GM18507 (cell line): ENCODE measurements at regions not wholly inside any gene's neighbourhood (a gene's known extent, or its start where the extent isn't known, plus 50 kb on each side); places are given as distances from the start of the nearest gene placed in this dataset.

Source experiments
- DNase-seq: peaks from one replicate; pipeline ENCODE4 v3.0.0; 2011; ENCODE audit warnings: low read depth; ENCODE audit not compliant: insufficient read length; ENCODE audit errors: extremely low spot score
- FAIRE-seq: peaks from 2 replicates; lab custom pipeline; 2011; peaks lifted over from hg19 to GRCh38; lab: Jason Lieb, UNC

DNA sequence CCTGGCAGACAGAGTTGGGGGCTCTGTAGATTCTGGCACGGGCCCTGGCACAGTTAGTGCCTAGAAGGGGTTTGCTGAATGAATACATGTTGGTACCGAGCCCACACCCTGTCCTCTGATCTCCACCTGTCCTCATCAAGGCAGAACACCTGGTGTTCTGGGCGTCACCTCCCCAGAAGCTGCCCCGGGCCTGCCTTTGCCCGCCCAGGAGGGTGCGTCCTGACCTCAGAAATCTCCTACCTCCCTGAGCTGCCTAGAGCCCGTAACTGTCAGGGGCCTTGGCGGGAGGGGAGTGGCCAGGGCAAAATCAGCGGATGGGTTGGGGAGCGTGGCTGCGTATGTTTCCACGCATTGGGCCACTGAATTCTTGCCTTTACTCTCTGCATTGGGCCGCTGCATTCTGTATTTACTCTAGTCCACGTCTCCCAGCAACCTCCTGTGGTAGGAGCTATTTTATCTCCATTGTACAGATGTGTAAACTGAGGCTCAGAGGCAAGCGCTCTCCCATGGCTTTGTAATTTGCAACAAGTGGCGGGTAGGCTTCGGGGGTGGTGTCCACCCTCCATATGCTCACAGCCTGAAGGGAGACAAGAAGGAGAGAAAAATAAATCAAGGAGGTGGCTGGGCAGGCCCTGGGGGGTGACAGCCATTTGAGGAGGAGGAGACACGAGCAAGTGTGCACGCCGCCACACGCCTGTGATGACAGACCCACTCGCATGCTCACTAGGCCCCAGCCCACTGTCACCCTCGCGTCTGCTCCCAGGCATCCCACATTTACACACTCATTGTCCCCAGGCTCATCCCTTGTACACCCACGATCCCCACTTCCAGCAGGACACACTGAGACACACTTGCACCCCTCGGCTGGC is 95.7 kb upstream of the WNT4 start:
- FAIRE-seq (no peak), DNase-seq (no peak)

DNA sequence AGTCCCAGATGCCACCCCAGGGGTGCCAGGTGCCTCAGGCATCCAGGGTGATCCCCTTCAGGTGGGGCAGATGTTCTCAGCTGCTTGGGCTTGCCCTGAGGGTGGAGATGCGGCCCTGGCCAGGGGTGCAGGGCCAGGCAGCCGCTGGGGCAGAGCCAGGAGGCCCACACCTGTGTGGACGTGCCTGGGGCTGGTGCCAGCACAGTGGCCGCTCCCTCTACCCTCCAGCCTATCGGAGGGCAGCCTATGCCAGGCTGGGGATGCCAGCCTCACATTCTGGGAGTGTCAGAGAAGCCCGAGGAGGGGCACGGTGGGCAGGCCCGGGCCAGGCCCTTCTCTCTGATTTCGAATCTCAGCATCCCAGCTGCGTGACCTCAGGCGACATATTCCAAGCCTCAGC is 96.5 kb upstream of the WNT4 start:
- FAIRE-seq (no peak), DNase-seq (no peak)

DNA sequence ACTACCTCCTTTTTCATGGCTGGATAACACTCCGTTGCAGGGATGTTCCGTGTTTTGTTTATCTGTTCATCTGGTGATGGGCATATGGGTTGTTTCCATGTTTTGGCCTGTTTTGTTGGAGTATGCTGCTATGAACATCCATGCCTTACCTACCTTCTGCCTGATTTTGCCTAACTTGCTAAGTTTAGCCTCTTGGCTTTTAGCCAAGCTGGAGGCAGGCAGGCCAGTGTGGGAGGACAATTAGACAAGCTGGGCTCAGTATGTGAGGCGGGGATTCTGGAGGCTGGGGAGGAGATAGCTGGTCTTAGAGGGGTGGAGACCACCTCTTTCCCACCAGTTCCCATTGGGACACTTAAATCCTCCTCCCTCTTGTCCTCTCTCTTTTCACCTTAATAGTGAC is 98.4 kb upstream of the WNT4 start:
- no peak for FAIRE-seq
- no peak for DNase-seq

DNA sequence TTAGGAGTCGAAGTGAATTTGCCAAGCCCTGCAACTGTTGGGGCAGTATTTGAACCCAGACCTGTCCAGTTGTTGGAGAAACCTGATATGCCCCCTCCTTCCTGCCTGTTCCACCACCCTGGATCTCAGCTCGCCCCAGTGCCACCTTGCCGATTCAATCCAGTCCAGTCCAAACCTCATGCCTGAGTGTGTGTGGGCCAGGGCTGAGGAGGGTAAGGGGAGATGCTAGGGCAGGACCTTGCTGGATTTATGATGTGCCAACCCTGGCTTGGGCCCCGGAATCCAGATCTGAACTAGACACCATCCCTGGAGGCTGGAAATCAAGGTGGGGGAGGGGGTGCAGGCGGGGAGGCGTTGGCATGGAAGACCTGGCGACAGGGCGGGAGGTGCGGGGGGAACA is 98.9 kb upstream of the WNT4 start:
- DNase-seq (no peak), FAIRE-seq (no peak)

DNA sequence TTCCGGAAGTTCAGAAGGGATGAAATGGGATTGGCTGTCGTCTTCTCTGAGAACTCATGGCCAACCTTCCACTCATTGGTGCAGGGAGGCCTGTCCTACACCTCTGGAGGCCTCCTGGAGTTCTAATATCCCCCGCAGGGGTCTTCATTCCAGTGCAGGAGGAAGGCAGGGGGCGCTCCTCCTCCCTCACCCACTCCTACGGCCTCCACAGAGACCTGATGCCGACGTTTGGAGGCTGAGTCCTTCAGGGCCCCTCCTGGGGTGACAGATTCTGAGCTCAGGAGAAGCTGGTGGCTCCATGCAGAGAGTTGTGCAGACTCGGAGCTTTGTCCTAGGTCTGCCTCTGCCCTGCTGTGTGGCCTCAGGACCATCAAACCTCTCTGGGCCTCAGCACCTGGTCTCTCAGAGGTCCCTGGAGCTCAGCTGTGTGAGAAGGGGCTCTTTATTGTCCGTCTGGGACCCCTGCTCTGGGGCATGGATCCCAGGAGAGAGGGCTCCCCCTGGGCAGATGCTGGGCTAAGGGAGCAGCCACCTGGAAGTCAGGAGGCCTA is 102.3 kb upstream of the WNT4 start:
- FAIRE-seq, result no peak
- no peak for DNase-seq

DNA sequence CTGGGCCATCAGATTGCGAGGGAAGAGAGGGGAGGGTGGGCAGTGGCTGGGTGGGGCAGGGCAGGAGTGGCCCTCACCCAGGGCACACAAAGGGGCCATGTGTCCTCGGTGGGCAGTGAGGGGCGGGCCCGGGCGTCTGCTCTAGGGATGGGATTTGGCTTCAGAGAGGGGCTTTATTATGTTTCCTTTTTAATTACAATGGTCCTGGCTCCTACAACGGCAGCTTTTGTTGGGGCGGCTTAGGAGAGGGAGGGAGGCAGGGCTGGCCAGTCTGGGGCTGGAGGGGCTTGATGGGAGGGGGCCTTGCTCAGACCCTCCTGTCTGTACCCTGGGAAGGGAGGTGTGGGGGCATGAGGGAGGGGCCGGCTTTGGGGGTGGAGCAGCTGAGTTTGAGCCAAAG is 102.8 kb upstream of the WNT4 start:
- FAIRE-seq (no peak), DNase-seq (no peak)

DNA sequence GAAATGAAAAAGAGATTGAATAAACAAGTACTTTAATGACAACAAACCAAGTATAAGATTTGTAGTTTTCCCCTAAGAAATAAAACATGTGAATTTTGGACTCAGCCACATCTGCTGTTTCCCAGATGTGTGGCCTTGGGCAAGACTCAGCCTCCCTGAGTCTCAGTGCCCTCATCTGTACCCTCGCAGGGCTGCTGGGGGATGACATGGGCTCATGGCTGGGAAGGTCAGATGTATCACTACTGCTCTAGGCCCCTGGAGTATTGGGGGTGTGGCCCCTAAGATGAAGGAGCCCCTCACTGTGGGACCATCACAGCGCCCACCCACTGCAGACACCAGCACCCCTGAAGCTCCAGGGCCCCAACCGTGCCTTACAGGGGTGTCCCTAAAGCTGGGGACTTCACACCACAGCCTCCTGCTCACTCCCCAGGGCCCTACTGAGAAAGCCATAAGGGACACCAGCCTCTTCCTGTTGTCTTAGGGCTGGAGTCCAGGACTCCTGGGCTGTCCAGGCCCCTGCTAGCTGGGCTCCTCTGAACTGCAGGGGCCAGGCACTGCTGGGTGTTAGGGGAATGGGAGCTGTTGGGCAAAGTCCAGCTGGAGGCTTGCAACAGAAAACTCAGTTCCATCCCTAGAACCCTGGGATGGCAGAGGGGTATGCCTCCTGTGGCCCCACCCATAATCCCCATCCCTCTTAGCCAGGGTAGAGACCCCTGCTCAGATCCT is 104.0 kb upstream of the WNT4 start:
- DNase-seq, result no peak
- FAIRE-seq, result no peak

DNA sequence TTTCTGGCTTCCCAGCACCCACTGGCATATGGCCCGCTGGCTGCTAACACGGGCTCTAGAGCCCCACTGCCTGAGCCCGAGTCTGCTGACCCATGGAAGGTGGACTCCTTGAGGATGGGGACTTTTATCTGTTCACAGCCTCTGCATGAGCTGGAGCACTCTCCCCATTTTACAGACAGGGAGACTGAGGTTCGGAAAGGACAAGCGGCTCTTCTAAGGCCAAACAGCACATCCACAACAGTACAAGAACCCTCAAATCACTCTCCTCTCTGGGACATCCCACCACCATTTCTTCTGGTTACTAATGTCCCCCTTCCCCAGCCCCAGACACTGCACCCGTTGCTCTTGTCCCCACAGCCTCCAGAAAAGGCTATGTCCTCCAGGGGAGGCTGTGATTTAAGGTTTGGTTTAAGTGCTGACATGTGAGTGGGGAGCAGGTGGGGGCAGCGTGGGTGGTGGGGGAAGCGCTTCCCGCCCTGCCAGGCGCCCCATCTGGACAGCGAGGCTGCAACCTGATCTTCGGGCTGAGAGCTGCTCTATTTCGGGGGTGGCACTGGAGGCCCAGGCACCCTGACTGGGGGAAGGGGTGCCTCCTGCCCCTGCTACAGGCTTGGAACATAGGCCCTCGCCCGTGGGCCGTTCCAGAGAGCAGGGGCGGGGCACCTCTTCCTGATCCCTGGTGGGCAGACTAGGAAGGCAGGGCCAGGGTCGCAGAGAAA is 104.8 kb upstream of the WNT4 start:
- FAIRE-seq (no peak), DNase-seq (no peak)

DNA sequence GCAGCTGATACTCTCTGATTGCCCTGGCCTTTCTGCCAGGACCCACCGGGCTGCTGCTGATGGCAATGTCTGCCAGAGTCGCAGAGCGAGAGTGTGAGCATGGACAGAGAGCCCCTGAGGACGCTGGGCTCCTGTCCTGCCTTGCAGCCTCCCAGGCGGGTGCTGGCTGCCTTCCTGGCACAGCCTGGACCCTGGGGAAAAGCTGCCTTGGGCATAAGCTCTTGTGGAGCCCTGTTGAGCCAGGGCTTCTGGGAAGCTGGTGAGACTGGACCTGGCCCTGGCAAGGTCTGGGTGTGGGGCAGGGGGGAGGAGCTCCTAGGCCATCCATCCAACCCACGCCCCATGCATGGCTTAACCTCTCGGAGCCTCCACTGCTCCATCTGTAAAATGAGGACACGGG is 105.8 kb upstream of the WNT4 start:
- no peak for DNase-seq
- FAIRE-seq, result no peak

DNA sequence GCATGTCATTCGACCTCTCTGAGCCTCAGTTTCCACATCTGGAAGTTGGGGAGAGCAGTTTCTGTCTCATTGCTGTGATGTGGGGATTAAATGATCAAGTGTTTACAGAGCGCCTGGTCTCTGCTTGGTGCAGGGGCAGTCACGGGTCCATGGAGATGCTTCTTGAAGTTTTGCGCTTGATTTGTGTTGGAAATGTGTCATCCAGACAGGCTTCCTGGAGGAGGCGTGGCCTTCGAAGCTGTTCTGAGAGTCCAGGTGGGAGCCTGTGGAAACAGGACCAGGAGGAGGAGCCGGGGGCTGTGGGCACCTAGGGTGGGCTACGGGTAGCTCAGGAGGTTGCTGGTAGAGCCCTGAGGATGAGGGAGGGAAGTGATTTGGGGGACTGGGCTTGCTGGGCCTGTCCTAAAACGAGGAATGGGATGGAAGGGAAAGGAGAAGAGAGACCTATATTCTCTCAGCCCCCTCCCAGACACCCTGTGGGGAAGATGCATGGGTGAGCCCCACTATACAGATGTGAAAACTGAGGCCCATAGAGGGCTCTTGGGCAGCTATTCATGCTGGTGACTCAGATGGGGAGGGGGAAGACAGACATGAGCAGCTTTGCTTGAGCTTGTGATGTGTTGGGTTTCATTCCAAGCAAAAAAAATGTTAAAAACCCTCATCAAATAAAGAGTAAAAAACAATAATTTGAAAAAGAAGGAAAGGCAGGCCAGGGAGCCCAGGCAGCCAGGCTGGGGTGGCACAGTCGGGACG is 107.2 kb upstream of the WNT4 start:
- no peak for FAIRE-seq
- DNase-seq, result no peak

DNA sequence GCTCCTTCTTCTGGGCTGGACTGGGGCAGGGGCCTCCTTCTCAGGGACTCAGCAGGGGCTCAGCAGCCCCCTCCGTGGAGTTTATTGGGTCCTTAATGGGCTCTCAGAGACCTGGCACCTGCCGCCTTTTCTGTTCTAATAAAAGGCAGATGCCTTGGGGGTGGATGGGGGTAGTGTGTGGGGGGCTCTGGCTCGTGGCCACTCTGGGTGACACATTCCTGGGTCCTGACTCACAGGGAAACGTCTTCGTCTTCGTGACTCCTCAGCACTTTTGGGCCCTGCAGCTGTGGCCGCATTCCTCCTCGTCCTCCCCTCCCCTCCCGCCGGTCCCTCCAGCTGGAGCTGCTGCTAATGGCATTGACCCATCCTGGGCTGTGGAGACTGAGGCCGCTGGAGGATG is 107.8 kb upstream of the WNT4 start:
- no peak for DNase-seq
- no peak for FAIRE-seq

DNA sequence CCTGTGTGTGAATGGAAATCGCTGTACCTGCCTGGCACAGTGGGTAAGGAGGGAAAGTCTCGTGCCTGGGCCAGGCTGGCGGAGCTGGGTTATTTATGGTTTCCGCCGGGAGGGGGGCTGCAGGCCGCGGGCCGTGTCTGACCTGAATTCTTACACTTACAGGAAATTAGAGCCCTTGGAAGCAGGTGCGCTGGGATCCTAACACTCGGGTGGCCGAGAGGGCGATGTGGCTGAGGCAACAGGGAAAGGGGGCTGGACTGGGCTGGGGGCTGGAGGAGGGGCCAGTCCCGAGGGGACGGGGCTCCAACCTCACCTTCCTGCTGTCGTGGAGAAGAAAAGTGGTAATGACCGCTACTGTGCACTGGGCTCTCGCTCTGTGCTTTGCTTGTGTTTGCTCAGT is 109.4 kb upstream of the WNT4 start:
- FAIRE-seq, result no peak
- no peak for DNase-seq

DNA sequence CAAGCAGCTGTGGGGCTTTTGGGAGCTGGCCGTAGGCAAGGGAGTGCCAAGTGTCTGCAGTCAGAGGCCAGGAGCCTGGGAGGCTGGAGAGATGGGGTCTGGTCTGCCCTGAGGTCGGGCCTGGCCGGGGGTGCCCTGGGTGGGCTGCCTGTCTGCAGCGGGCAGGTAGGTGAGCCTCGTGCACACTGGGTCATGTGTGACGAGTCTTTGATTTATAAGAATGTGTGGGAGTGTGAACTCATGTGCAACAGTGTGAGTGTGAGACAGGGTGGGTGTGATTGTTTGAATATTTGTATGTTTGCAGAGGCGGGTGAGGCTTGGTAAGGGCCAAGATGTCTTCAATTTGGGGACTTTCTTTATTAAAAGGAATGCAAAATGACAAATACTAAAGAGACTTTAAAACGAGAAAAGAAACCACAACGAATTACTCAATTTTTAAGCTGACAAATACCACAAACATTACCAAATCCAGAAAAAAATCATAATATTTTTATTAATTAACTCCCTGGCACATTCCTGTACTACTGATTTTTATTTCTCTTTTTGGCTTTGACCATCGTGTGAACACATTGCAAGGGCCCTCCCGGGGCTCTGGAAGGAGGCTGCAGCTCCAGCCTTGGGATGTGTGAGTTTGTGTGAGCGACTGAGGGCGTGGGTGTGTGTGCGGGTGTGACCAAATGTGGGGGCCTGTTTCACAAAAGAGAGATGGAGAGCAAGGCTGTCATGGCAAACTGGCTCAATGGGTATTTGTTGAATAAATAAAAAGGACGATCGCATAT is 110.3 kb upstream of the WNT4 start:
- no peak for DNase-seq

DNA sequence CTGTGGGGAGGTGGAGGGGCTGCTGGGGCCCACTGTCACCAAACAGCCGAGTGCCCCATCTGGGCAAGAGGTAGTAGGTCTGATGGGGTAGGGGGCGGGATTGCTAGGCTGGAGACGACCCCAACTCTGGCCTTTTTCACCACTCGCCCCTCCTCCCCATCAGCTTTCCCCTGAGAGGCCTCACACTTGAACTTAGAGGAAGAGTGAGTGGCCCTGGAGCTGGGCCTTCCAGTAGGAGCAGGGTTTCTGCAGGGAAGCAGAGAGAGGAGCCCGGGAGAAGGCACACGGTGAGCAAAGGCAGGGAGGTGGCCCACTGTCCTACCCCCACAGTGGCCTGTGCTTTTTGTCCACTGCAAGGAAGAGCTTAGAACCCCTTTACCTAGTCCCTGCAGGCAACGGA is 111.9 kb upstream of the WNT4 start:
- DNase-seq (no peak), FAIRE-seq (no peak)

More for the DNA sequence above, 110.3 kb upstream of the WNT4 start:
- no peak for FAIRE-seq

DNA sequence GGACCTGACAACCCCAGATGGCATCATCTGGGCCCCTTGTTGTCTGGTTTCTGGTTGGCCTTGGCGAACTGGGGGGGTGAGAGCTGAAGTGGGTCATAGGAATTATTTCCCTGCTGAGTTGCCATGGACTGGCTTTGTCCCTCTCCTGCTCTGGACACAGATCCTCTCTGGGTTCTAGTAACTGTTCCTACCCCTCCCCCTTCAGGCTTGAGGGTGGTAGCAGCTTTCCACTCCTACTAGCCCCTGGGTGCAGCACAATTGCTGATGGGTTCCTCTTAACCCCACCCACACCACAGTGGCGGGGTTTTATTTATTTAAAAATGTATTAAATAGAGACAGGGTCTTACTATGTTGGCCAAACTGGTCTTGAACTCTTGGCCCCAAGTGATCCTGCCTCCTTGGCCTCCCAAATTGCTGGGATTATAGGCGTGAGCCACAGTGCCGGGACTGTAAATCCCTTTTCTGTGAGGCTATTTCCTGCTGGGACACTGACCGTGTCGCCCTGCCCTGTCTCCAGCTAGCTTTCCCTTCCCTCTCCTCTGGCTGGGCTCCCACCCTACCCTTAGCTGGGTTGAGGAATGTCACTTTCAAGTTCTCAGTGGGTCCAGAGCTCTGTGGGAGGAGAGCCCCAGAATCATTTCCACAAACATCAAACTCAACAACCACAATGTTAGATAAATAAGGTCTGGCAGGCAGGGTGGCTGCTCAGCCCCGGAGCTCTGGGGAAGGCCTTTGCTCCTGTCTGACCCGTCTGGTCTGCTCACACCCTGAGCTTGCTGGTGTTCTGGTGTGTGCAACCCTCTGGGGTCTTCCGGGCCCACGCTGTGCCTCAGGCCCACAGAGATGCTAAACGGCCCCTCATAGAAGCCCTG is 112.7 kb upstream of the WNT4 start:
- no peak for FAIRE-seq

DNA sequence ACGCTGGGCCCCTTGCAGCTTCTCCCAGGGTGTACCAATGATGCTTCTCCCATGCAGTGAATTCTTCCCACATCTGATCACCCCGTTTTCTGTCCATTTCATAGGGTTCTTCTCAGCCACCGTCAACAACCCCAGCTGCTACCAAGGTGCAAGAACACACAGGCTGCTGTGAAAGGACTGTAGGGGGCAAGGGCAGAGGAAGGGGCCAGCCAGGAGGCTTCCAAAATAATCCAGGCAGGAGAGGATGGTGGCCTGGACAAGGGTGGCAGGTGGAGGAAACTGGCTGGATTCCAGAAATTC is 113.3 kb upstream of the WNT4 start:
- no peak for FAIRE-seq

More for the DNA sequence above, 112.7 kb upstream of the WNT4 start:
- no peak for DNase-seq

DNA sequence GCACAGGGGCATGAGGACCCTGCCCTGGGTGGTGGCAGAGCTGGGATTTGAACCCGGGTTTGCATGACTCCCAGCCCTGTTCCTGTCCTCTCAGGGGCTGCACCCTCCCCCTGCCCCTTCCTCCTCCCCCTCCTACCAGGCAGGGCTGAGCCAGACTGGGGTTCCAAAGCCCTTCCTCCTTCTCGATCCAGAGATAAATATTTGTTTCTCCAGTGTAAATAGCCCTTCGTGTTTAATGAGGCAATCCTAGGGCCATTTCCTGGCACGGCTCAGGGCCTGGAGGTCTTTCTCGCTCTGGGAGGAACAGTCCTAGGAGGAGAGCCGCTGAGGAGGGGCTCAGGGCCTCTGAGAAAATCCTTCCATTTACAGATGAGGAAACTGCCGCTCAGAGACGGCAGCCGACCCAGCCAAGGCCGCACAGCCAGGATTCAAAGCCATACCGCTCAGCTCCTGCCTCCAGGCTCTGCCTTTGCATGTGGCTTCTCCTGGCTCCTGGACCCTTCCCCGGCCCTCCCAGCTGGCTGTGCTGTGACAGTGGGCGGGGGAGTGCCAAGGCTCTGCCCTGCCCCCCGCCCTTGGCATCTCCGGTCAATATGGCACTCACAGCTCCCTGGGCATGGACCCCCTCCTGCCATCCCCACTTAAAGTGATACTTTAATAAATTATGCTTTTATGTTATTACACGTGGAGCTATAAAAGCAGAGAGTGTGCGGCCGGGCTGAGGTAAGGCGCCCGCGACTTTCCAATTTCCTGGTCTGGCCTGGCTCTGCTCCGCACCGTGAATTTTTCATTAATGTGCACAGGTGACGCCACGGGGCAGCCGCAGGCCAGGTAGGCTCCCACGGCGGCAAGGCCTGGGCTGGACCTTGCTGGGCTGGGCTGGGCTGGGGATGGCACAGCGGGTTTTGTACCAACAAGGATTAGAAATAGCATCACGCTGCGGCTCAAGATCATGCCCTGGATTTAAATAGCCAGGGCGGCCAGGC is 114.7 kb upstream of the WNT4 start:
- no peak for FAIRE-seq
- DNase-seq, result no peak

More for the DNA sequence above, 113.3 kb upstream of the WNT4 start:
- DNase-seq, result no peak
